ENCODE measurements at regions not wholly inside any gene's neighbourhood (a gene's known extent, or its start where the extent isn't known, plus 50 kb on each side); places are given as distances from the start of the nearest gene placed in this dataset.

DNA sequence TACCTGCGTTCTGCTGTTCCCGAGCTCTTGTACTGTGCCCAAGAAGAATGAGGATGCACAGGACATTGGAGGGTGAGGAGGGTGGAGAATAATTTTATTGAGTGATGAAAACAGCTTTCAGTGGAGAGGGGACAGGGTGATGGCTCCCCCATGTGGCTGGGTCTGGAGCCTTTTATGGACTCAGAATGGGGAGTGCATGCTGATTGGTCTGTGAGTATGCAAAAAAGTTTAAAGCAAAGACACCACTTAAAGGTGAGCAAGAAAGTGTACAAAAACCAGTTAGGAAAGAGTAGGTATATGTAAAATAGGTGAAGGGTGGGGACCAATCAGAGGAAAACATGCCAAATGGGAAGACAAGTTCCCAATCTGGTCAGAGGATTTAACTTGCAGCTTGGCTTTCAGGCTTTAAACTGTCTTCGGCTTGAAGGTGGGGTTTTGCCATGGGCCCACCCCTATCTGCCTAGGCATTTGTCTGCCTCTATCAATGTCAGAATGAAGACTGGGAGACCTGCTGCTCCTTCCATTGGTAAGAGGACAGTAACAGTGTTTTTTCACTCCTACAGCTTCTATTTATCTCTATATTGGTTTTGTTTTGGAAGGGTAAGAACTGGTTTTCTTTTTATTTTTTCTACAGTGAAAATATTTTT lies 118.0 kb upstream of the RAI14 start (continued):
- TF ChIP-seq, protein P1, sequence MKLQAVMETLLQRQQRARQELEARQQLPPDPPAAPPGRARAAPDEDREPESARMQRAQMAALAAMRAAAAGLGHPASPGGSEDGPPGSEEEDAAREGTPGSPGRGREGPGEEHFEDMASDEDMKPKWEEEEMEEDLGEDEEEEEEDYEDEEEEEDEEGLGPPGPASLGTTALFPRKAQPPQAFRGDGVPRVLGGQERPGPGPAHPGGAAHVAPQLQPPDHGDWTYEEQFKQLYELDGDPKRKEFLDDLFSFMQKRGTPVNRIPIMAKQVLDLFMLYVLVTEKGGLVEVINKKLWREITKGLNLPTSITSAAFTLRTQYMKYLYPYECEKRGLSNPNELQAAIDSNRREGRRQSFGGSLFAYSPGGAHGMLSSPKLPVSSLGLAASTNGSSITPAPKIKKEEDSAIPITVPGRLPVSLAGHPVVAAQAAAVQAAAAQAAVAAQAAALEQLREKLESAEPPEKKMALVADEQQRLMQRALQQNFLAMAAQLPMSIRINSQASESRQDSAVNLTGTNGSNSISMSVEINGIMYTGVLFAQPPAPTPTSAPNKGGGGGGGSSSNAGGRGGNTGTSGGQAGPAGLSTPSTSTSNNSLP (IDR thresholded peaks at IDR 0.05; ENCODE audit: borderline replicate concordance, low read depth, low read length), result peak; percentile 65; the same call in 1 of the 2 replicates
- TF ChIP-seq, protein P2, sequence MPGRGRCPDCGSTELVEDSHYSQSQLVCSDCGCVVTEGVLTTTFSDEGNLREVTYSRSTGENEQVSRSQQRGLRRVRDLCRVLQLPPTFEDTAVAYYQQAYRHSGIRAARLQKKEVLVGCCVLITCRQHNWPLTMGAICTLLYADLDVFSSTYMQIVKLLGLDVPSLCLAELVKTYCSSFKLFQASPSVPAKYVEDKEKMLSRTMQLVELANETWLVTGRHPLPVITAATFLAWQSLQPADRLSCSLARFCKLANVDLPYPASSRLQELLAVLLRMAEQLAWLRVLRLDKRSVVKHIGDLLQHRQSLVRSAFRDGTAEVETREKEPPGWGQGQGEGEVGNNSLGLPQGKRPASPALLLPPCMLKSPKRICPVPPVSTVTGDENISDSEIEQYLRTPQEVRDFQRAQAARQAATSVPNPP (IDR thresholded peaks at IDR 0.05; ENCODE audit: borderline replicate concordance, insufficient read depth, insufficient read length), result no peak
- TF ChIP-seq, protein P3, sequence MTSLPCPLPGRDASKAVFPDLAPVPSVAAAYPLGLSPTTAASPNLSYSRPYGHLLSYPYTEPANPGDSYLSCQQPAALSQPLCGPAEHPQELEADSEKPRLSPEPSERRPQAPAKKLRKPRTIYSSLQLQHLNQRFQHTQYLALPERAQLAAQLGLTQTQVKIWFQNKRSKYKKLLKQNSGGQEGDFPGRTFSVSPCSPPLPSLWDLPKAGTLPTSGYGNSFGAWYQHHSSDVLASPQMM (CRISPR knock-in tag; IDR thresholded peaks at IDR 0.05), result no peak
- TF ChIP-seq SIN3B (IDR thresholded peaks at IDR 0.05; ENCODE audit: low read depth) (no peak), RAD21 (CRISPR knock-in tag; conservative IDR thresholded peaks at IDR 0.05 in 1 of 2, IDR thresholded peaks at IDR 0.05 in 1 of 2) (peak; percentile 64 to 78), C11orf30 (IDR thresholded peaks at IDR 0.05; ENCODE audit: low read depth) (peak; percentile 66), NCOA6 (IDR thresholded peaks at IDR 0.05) (no peak), FOXM1 (IDR thresholded peaks at IDR 0.05; ENCODE audit: low read depth) (no peak), FOXM1 (CRISPR knock-in tag; IDR thresholded peaks at IDR 0.05; ENCODE audit: low read depth) (no peak), ZNF57 (CRISPR knock-in tag; IDR thresholded peaks at IDR 0.05) (no peak), ZNF766 (CRISPR knock-in tag; conservative IDR thresholded peaks at IDR 0.05) (no peak), TSC22D4 (tag; IDR thresholded peaks at IDR 0.05) (no peak), MAFG (tag; conservative IDR thresholded peaks at IDR 0.05) (peak; percentile 47; the same call in 1 of the 2 replicates), GATAD2A (IDR thresholded peaks at IDR 0.05) (0 out of 2 replicates have a peak, but pooled peaks have one; percentile 21), E2F3 (CRISPR knock-in tag; IDR thresholded peaks at IDR 0.05) (no peak), CTBP1 (IDR thresholded peaks at IDR 0.05; ENCODE audit: borderline replicate concordance) (no peak)
- TF ChIP-seq, protein P4, sequence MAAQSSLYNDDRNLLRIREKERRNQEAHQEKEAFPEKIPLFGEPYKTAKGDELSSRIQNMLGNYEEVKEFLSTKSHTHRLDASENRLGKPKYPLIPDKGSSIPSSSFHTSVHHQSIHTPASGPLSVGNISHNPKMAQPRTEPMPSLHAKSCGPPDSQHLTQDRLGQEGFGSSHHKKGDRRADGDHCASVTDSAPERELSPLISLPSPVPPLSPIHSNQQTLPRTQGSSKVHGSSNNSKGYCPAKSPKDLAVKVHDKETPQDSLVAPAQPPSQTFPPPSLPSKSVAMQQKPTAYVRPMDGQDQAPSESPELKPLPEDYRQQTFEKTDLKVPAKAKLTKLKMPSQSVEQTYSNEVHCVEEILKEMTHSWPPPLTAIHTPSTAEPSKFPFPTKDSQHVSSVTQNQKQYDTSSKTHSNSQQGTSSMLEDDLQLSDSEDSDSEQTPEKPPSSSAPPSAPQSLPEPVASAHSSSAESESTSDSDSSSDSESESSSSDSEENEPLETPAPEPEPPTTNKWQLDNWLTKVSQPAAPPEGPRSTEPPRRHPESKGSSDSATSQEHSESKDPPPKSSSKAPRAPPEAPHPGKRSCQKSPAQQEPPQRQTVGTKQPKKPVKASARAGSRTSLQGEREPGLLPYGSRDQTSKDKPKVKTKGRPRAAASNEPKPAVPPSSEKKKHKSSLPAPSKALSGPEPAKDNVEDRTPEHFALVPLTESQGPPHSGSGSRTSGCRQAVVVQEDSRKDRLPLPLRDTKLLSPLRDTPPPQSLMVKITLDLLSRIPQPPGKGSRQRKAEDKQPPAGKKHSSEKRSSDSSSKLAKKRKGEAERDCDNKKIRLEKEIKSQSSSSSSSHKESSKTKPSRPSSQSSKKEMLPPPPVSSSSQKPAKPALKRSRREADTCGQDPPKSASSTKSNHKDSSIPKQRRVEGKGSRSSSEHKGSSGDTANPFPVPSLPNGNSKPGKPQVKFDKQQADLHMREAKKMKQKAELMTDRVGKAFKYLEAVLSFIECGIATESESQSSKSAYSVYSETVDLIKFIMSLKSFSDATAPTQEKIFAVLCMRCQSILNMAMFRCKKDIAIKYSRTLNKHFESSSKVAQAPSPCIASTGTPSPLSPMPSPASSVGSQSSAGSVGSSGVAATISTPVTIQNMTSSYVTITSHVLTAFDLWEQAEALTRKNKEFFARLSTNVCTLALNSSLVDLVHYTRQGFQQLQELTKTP (IDR thresholded peaks at IDR 0.05; ENCODE audit: low read depth in 1 of 2, partially characterized antibody in 2 of 2), result no peak
- TF ChIP-seq, protein P5, sequence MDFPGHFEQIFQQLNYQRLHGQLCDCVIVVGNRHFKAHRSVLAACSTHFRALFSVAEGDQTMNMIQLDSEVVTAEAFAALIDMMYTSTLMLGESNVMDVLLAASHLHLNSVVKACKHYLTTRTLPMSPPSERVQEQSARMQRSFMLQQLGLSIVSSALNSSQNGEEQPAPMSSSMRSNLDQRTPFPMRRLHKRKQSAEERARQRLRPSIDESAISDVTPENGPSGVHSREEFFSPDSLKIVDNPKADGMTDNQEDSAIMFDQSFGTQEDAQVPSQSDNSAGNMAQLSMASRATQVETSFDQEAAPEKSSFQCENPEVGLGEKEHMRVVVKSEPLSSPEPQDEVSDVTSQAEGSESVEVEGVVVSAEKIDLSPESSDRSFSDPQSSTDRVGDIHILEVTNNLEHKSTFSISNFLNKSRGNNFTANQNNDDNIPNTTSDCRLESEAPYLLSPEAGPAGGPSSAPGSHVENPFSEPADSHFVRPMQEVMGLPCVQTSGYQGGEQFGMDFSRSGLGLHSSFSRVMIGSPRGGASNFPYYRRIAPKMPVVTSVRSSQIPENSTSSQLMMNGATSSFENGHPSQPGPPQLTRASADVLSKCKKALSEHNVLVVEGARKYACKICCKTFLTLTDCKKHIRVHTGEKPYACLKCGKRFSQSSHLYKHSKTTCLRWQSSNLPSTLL (IDR thresholded peaks at IDR 0.05), result no peak

All from K562 (cell line).